LNCaP clone FGC (cell line): ENCODE measurements at regions not wholly inside any gene's neighbourhood (a gene's known extent, or its start where the extent isn't known, plus 50 kb on each side); places are given as distances from the start of the nearest gene placed in this dataset.

Experiments
- DNase-seq: peaks from one replicate; pipeline ENCODE4 v3.0.0-alpha.2; 2011; ENCODE audit warnings: low read depth
- H3K4me3 ChIP-seq: 2 replicates; pipeline ENCODE4 v1.5.1; 2011; ENCODE audit warnings: mild to moderate bottlenecking, low read depth, low read length, control low read depth
- TF ChIP-seq, protein P1 (sequence below): IDR thresholded peaks from 2 replicates; pipeline ENCODE4 v1.5.1; 2012; ENCODE audit warnings: mild to moderate bottlenecking; ENCODE audit not compliant: control insufficient read depth, insufficient read depth; ENCODE audit errors: extremely low read depth

DNA sequence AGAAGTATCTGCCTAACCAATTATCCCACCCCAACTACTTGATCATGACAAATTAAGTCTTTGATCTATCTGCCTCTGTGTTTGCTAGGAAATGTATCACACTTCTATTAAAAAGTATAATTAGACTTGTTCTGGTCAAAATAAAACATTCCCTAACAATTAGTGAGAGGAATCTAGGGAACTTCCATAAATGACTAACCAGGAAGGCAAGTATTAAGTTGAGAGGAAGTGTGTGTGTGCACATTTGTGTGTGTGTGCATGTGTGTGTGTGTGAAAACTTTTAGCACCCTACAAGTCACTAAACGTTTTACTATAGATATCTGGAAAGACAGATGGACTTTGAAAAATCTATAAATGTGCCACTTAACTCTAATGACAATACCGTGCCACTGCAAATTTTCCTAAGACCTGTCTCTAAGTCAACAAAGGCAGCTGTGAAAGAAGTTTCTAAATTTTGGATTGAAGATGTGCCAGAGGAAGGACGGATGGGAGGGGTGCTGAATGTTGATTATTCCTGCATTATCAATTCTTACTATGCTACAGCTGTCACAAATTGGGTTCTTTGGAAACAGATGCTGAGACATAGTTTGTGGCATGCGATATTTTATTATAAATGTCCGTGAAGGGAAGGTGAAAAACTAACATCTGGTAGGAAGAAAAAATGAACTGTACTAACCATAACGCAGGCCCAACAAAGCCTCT lies 567.1 kb downstream of the PTPRC start:
- no peak for DNase-seq
- TF ChIP-seq, protein P1, sequence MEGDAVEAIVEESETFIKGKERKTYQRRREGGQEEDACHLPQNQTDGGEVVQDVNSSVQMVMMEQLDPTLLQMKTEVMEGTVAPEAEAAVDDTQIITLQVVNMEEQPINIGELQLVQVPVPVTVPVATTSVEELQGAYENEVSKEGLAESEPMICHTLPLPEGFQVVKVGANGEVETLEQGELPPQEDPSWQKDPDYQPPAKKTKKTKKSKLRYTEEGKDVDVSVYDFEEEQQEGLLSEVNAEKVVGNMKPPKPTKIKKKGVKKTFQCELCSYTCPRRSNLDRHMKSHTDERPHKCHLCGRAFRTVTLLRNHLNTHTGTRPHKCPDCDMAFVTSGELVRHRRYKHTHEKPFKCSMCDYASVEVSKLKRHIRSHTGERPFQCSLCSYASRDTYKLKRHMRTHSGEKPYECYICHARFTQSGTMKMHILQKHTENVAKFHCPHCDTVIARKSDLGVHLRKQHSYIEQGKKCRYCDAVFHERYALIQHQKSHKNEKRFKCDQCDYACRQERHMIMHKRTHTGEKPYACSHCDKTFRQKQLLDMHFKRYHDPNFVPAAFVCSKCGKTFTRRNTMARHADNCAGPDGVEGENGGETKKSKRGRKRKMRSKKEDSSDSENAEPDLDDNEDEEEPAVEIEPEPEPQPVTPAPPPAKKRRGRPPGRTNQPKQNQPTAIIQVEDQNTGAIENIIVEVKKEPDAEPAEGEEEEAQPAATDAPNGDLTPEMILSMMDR, result no peak

DNA sequence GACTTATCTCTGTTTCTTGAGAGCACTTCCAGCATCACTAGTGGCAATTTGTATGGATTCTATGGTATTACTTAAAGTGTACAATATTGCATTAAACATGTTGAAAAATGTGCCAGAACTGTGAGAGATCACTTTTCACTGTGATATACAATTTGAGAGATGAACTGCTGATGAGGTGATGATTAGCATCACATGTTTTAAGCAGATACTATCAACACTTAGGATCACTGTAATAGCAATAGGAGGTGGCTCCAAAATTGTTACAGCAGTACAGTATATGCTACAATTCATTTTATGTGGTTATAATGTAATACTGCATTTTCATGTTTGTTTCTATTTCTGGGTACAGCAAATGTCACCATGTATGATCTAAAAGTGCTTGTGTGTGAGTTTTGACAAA lies 570.0 kb downstream of the PTPRC start:
- TF ChIP-seq, protein P1, result no peak
- no peak for DNase-seq
- no peak overlapping the region for H3K4me3 ChIP-seq

More for the DNA sequence above, 567.1 kb downstream of the PTPRC start:
- H3K4me3 ChIP-seq, result no peak overlapping the region

DNA sequence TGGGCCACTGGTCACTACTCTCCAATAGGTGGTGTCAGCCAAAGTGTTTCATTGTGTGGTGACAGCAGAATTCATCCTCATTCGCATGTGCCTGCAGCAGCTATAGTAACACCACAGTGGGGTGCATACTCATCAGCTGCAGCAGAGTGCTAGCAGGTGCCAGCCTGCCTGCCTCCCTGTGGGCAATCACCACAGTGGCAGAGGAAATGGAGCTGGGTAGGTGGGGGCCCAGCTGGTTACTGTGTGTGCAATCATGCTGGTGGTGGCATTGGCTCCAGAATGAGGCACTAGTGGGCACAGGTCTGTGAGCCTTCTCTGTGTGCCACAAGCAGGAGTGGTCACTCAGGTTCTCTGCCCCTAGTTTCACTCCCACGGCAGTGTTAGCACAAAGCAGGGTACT lies 579.2 kb downstream of the PTPRC start:
- DNase-seq, result no peak
- no peak overlapping the region for H3K4me3 ChIP-seq

DNA sequence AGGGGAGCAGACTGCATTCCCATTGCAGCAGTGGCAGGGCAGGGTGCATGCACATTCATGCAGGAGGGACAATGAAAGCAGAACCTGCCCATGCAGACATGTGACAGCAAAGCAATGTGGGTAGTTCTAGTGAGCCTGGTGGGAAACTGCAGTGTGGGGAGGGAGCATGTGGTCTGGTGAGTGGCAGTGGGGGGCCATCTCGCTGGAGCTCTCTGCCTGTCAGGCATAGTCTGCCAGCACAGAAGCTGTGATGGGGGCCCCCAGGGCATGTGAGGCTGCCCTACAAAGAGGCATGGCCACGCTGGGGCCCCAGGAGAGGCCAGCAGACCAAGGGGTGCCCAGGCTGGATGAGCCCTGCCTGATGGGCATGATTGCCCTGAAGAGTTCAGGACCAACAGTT lies 579.7 kb downstream of the PTPRC start:
- TF ChIP-seq, protein P1, result no peak
- DNase-seq, result no peak
- no peak overlapping the region for H3K4me3 ChIP-seq

More for the DNA sequence above, 579.2 kb downstream of the PTPRC start:
- TF ChIP-seq, protein P1, result no peak

DNA sequence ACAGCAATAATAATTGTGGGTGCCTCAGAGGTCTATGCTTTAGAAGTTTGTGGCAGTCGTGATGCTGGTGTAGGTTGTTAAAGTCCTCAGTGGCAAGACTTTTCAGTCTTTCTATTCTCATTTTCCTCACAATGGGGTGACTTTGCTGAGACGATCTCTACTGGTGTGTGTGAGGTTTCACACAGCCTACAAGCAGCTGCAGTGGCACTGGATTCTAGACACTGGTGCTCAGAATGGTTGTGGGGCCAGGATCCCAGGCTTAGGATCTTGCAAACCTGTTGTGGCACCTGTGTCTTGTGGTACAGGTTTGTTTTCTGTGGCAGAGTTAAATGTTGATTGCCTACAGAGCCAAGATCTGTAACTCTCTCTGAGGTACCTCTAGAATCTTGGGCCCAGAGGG lies 581.2 kb downstream of the PTPRC start:
- no peak overlapping the region for H3K4me3 ChIP-seq
- TF ChIP-seq, protein P1, result no peak
- DNase-seq, result no peak

DNA sequence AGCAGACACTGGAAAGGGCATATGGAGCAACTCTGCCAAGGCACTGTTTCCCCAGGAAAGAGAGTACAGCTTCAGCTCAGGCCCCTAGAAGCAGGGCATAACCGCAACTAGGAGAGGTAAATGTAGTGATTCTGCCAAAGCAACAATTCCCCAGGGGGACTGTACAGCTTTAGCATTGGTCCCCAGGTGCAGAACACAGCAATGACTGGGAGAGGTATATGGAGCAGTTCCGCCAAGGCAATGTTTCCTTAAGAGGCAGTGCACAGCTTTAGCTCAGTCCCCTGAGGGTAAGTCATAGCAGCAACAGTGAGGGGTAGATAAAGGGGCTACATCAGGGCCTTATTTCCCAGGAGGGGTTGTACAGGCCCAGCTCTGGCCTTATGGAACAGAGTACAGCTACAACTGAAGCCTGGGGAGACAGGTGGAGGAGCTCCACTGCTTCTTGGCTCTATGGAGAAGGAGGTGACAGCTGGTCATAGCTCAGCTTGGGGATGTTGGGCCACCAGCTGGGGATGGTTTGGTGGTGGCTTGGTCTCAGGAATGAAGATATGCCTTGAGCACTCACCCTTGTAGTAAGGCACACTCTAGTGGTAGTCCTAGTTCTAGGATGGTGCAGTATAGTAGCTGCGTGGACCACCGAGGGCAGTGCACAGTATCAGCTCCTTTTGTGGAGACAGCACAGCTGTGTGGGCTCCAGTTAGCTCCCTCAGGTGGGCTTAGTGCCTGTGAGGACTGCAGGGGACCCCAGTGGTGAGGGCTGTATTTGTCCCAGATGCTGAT lies 582.7 kb downstream of the PTPRC start:
- no peak overlapping the region for H3K4me3 ChIP-seq
- no peak for DNase-seq
- TF ChIP-seq, protein P1, result no peak

DNA sequence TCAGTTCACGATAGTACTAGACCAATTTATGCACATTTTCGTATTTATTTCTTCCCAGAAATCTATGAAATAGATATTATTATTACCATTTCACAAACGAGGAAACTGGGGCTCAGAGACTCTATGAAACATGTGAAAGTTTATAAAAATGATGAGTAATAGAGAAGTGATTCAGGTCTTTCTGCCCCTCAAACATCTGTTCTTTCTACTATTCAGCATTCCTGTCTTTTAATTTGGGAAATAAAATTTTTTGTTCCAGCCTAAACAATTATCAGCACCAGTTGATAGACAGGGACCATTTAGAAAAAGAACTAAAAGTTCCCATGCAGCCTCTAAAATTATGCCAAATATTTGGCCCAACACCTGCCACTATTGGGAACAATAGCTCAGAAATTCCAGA lies 585.1 kb downstream of the PTPRC start:
- TF ChIP-seq, protein P1, result no peak
- H3K4me3 ChIP-seq, result no peak overlapping the region
- no peak for DNase-seq
